ENCODE measurements at regions not wholly inside any gene's neighbourhood (a gene's known extent, or its start where the extent isn't known, plus 50 kb on each side); places are given as distances from the start of the nearest gene placed in this dataset.

- Mint-ChIP-seq H3K4me3 (no peak overlapping the region), H3K9me3 (peaks cover 12% of the 10 kb centered on the region), H3K4me1 (ENCODE audit: low read depth) (no peaks in the 10 kb centered on the region), H3K27me3 (ENCODE audit: low read depth) (no peaks in the 10 kb centered on the region), H3K36me3 (ENCODE audit: insufficient read depth) (no peaks in the 10 kb centered on the region)
- ATAC-seq (no peak), DNase-seq (no peak)
Observed at GRCh38 chr21:21682172-21682571, 684.0 kb downstream of the NCAM2 start.

- Mint-ChIP-seq H3K4me1 (ENCODE audit: low read depth) (no peaks in the 10 kb centered on the region), H3K4me3 (no peak overlapping the region), H3K9me3 (peaks cover 8% of the 10 kb centered on the region), H3K36me3 (ENCODE audit: insufficient read depth) (no peaks in the 10 kb centered on the region), H3K27me3 (ENCODE audit: low read depth) (no peaks in the 10 kb centered on the region)
- no peak for DNase-seq
- no peak for ATAC-seq
Observed at GRCh38 chr21:21688889-21689288, 690.7 kb downstream of the NCAM2 start.

GRCh38 chr21:21690068-21690665 lies 692.0 kb downstream of the NCAM2 start:
- H3K4me1 Mint-ChIP-seq (ENCODE audit: low read depth) = no peaks in the 10 kb centered on the region
- peaks cover 7% of the 10 kb centered on the region for H3K9me3 Mint-ChIP-seq
- H3K36me3 Mint-ChIP-seq (ENCODE audit: insufficient read depth) = no peaks in the 10 kb centered on the region
- DNase-seq = no peak
- ATAC-seq = no peak
- H3K4me3 Mint-ChIP-seq = no peak overlapping the region
- H3K27me3 Mint-ChIP-seq (ENCODE audit: low read depth) = no peaks in the 10 kb centered on the region

- DNase-seq = no peak
- Mint-ChIP-seq H3K9me3 (peaks cover 14% of the 10 kb centered on the region), H3K27me3 (ENCODE audit: low read depth) (no peaks in the 10 kb centered on the region), H3K4me3 (no peak overlapping the region), H3K36me3 (ENCODE audit: insufficient read depth) (no peaks in the 10 kb centered on the region), H3K4me1 (ENCODE audit: low read depth) (no peaks in the 10 kb centered on the region)
- no peak for ATAC-seq
Observed at GRCh38 chr21:21712748-21713520, 714.7 kb downstream of the NCAM2 start.

GRCh38 chr21:21713651-21714180 lies 715.5 kb downstream of the NCAM2 start:
- Mint-ChIP-seq H3K4me3 (no peak overlapping the region), H3K36me3 (ENCODE audit: insufficient read depth) (no peaks in the 10 kb centered on the region), H3K4me1 (ENCODE audit: low read depth) (no peaks in the 10 kb centered on the region), H3K9me3 (peaks cover 10% of the 10 kb centered on the region), H3K27me3 (ENCODE audit: low read depth) (no peaks in the 10 kb centered on the region)
- ATAC-seq (no peak), DNase-seq (no peak)

- Mint-ChIP-seq H3K9me3 (peaks cover 10% of the 10 kb centered on the region), H3K27me3 (ENCODE audit: low read depth) (no peaks in the 10 kb centered on the region), H3K4me1 (ENCODE audit: low read depth) (no peaks in the 10 kb centered on the region), H3K36me3 (ENCODE audit: insufficient read depth) (no peaks in the 10 kb centered on the region), H3K4me3 (no peak overlapping the region)
- ATAC-seq (no peak), DNase-seq (no peak)
Observed at GRCh38 chr21:21714426-21714825, 716.2 kb downstream of the NCAM2 start.

- Mint-ChIP-seq H3K27me3 (ENCODE audit: low read depth) (no peaks in the 10 kb centered on the region), H3K36me3 (ENCODE audit: insufficient read depth) (no peaks in the 10 kb centered on the region), H3K4me3 (no peak overlapping the region), H3K9me3 (peaks cover 10% of the 10 kb centered on the region), H3K4me1 (ENCODE audit: low read depth) (no peaks in the 10 kb centered on the region)
- ATAC-seq (no peak), DNase-seq (no peak)
Observed at GRCh38 chr21:21715266-21715969, 717.2 kb downstream of the NCAM2 start.

- no peak for DNase-seq
- Mint-ChIP-seq H3K27me3 (ENCODE audit: low read depth) (no peaks in the 10 kb centered on the region), H3K9me3 (peaks cover 5% of the 10 kb centered on the region), H3K36me3 (ENCODE audit: insufficient read depth) (no peaks in the 10 kb centered on the region), H3K4me3 (no peak overlapping the region), H3K4me1 (ENCODE audit: low read depth) (no peaks in the 10 kb centered on the region)
- no peak for ATAC-seq
Observed at GRCh38 chr21:21722731-21723130, 724.5 kb downstream of the NCAM2 start.

- Mint-ChIP-seq H3K36me3 (ENCODE audit: insufficient read depth) (no peaks in the 10 kb centered on the region), H3K4me1 (ENCODE audit: low read depth) (no peaks in the 10 kb centered on the region), H3K27me3 (ENCODE audit: low read depth) (no peaks in the 10 kb centered on the region), H3K4me3 (no peak overlapping the region), H3K9me3 (peaks cover 4% of the 10 kb centered on the region)
- ATAC-seq (no peak), DNase-seq (no peak)
Observed at GRCh38 chr21:21730512-21730911, 732.3 kb downstream of the NCAM2 start.

- no peak for ATAC-seq
- Mint-ChIP-seq H3K36me3 (ENCODE audit: insufficient read depth) (no peaks in the 10 kb centered on the region), H3K9me3 (peaks cover 4% of the 10 kb centered on the region), H3K4me1 (ENCODE audit: low read depth) (no peaks in the 10 kb centered on the region), H3K4me3 (no peak overlapping the region), H3K27me3 (ENCODE audit: low read depth) (no peaks in the 10 kb centered on the region)
- DNase-seq = no peak
Observed at GRCh38 chr21:21731626-21732025, 733.4 kb downstream of the NCAM2 start.

- Mint-ChIP-seq H3K4me1 (ENCODE audit: low read depth) (no peaks in the 10 kb centered on the region), H3K36me3 (ENCODE audit: insufficient read depth) (no peaks in the 10 kb centered on the region), H3K9me3 (peaks cover 4% of the 10 kb centered on the region), H3K4me3 (no peak overlapping the region), H3K27me3 (ENCODE audit: low read depth) (no peaks in the 10 kb centered on the region)
- ATAC-seq = no peak
- DNase-seq = no peak
Observed at GRCh38 chr21:21734088-21734487, 735.9 kb downstream of the NCAM2 start.

- DNase-seq = no peak
- Mint-ChIP-seq H3K4me1 (ENCODE audit: low read depth) (no peaks in the 10 kb centered on the region), H3K36me3 (ENCODE audit: insufficient read depth) (no peaks in the 10 kb centered on the region), H3K27me3 (ENCODE audit: low read depth) (no peaks in the 10 kb centered on the region), H3K9me3 (peaks cover 8% of the 10 kb centered on the region), H3K4me3 (no peak overlapping the region)
- ATAC-seq = no peak
Observed at GRCh38 chr21:21737186-21737585, 739.0 kb downstream of the NCAM2 start.

GRCh38 chr21:21740207-21740606 lies 742.0 kb downstream of the NCAM2 start:
- Mint-ChIP-seq H3K27me3 (ENCODE audit: low read depth) (no peaks in the 10 kb centered on the region), H3K4me3 (no peak overlapping the region), H3K9me3 (peaks cover 12% of the 10 kb centered on the region), H3K4me1 (ENCODE audit: low read depth) (no peaks in the 10 kb centered on the region), H3K36me3 (ENCODE audit: insufficient read depth) (no peaks in the 10 kb centered on the region)
- ATAC-seq (no peak), DNase-seq (no peak)

GRCh38 chr21:21750124-21750825 lies 752.1 kb downstream of the NCAM2 start:
- H3K4me1 Mint-ChIP-seq (ENCODE audit: low read depth) = no peaks in the 10 kb centered on the region
- H3K9me3 Mint-ChIP-seq = peaks cover 5% of the 10 kb centered on the region
- no peak overlapping the region for H3K4me3 Mint-ChIP-seq
- H3K36me3 Mint-ChIP-seq (ENCODE audit: insufficient read depth) = no peaks in the 10 kb centered on the region
- no peak for ATAC-seq
- H3K27me3 Mint-ChIP-seq (ENCODE audit: low read depth) = no peaks in the 10 kb centered on the region
- no peak for DNase-seq

Data from activated T-cell treated with anti-CD3 and anti-CD28 coated beads, Interleukin-2, amount 50 U/mL, for 4 hours (primary cell).